ENCODE measurements at regions not wholly inside any gene's neighbourhood (a gene's known extent, or its start where the extent isn't known, plus 50 kb on each side); places are given as distances from the start of the nearest gene placed in this dataset.
A peak's percentile ranks its signal among the peaks of the same experiment; 100 is the strongest.
"Not testable (repeated sequence)": the region's sequence is repeated elsewhere in the genome, so short reads cannot be mapped to it uniquely, and the experiment has no call there.

DNA sequence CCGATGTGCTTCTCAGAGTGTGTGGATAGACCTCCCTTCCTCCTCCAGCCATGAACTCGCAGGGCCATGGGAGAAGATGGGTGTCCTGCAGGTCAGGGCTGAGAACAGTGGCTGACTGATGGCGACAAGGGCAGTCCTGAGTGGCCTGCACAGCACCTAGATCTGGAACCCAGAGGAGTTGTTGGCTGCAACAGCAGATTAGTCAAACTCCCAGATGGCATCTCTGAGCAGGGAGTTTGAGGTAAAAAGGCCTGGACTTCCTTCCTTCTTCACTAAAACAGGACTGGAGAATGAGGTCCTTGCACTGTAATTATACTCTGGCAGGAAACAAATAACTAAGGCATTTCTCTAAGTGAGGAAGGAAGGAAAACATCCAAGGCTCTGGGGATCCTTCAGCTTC is 160.8 kb downstream of the MYCN start:
- Mint-ChIP-seq H3K27me3 (ENCODE audit: low read depth, poor library complexity) (peaks cover 5% of the 10 kb centered on the region), H3K36me3 (ENCODE audit: low read depth) (no peaks in the 10 kb centered on the region), H3K4me3 (no peak overlapping the region), H3K27ac (no peak overlapping the region), H3K4me1 (peaks cover 54% of the 10 kb centered on the region), H3K9me3 (no peaks in the 10 kb centered on the region)
- DNase-seq = no peak
- TF ChIP-seq CTCF (IDR thresholded peaks at IDR 0.05) = no peak

DNA sequence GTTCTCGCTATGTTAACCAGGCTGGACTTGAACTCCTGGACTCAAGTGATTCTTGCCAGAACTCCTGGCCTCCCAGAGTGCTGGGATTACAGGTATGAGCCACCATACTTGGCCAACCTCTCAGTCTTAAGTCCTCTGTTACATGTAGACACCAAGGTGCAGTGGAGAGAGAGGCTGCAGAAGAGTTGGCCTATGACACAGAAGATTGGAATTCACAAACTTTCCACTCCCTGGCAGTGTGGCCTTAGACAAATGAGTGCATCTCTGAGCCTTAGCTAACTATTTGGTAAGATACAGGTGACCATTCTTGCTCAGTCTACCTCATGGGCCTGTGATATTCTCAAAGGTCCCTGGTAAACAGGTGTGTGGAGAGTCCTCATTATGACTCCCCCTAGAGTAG is 159.7 kb downstream of the MYCN start:
- DNase-seq = no peak
- TF ChIP-seq CTCF (IDR thresholded peaks at IDR 0.05) = no peak
- Mint-ChIP-seq H3K9me3 (no peaks in the 10 kb centered on the region), H3K36me3 (ENCODE audit: low read depth) (no peaks in the 10 kb centered on the region), H3K27ac (no peak overlapping the region), H3K27me3 (ENCODE audit: low read depth, poor library complexity) (peaks cover 3% of the 10 kb centered on the region), H3K4me3 (no peak overlapping the region), H3K4me1 (peaks cover 45% of the 10 kb centered on the region)

DNA sequence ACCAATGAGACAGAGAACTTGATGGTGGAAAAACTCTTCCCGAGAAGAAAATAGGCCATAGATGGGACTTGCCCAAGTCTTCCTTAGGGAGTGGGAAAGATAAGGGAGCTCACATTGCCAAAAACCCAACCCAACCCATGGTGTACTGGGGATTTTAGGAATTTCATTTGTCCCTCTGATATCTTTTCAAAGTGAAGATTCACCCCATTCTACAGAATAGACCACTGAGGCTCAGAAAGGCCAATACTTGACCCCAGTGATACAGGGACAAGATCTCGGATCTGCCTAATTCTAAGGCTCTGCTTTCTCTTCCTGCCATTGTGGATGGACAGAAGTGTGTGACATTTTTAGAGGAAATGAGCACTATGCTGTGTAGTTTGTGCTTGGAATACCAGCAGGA is 159.0 kb downstream of the MYCN start:
- no peak for TF ChIP-seq CTCF (IDR thresholded peaks at IDR 0.05)
- DNase-seq = no peak
- Mint-ChIP-seq H3K4me3 (no peak overlapping the region), H3K27me3 (ENCODE audit: low read depth, poor library complexity) (peaks cover 3% of the 10 kb centered on the region), H3K27ac (no peak overlapping the region), H3K36me3 (ENCODE audit: low read depth) (no peaks in the 10 kb centered on the region), H3K4me1 (peaks cover 45% of the 10 kb centered on the region), H3K9me3 (no peaks in the 10 kb centered on the region)

GRCh38 chr2:16096962-16097361 is 156.6 kb downstream of the MYCN start:
- Mint-ChIP-seq H3K4me3 (no peak overlapping the region), H3K9me3 (no peaks in the 10 kb centered on the region), H3K4me1 (peaks cover 33% of the 10 kb centered on the region), H3K27ac (no peak overlapping the region), H3K36me3 (ENCODE audit: low read depth) (no peaks in the 10 kb centered on the region), H3K27me3 (ENCODE audit: low read depth, poor library complexity) (peaks cover 3% of the 10 kb centered on the region)
- no peak for DNase-seq
- no peak for TF ChIP-seq CTCF (IDR thresholded peaks at IDR 0.05)

GRCh38 chr2:16095483-16095882 is 155.1 kb downstream of the MYCN start:
- DNase-seq; H3K9me3 Mint-ChIP-seq; H3K4me3 Mint-ChIP-seq; H3K27me3 Mint-ChIP-seq (ENCODE audit: low read depth, poor library complexity); H3K27ac Mint-ChIP-seq; H3K36me3 Mint-ChIP-seq (ENCODE audit: low read depth): not testable (repeated sequence)
- H3K4me1 Mint-ChIP-seq = peaks cover 28% of the 10 kb centered on the region

DNA sequence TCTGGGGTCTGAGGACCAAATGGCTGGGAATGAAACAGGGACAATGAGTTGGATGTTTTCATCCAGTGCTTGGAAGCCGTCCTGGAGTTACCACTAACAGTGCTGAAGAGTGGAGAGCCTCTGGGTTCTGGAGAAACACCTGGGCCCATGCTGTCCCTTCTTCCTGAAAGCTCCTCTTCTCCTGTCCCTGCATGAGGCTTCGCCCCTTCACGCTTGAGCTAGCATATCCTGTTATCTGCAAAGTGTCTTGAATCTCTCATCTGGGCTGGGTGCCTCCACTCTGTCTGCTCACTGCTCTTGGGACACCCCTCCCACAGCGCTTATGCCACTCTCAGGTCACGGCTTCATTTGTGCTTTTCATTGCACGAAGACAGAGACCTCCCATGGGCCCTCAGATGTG is 154.5 kb downstream of the MYCN start:
- TF ChIP-seq CTCF (IDR thresholded peaks at IDR 0.05) = no peak
- Mint-ChIP-seq H3K27ac (peak overlapping the region; percentile 71), H3K4me1 (peaks cover 28% of the 10 kb centered on the region), H3K4me3 (peak overlapping the region; percentile 24), H3K36me3 (ENCODE audit: low read depth) (no peaks in the 10 kb centered on the region), H3K9me3 (no peaks in the 10 kb centered on the region), H3K27me3 (ENCODE audit: low read depth, poor library complexity) (no peaks in the 10 kb centered on the region)
- DNase-seq = no peak

Measured in nephron progenitor cell (in vitro differentiated cells).